HG02852 (cell line): ENCODE measurements at regions not wholly inside any gene's neighbourhood (a gene's known extent, or its start where the extent isn't known, plus 50 kb on each side); places are given as distances from the start of the nearest gene placed in this dataset.
"Not testable (repeated sequence)": the region's sequence is repeated elsewhere in the genome, so short reads cannot be mapped to it uniquely, and the experiment has no call there.

Experiments used
- ATAC-seq: cut with Tn5 transposase; IDR thresholded peaks from one replicate; pipeline ENCODE4 v1.9.1; 2021; ENCODE audit warnings: mild to moderate bottlenecking, moderate library complexity; ENCODE audit not compliant: unreplicated experiment

DNA sequence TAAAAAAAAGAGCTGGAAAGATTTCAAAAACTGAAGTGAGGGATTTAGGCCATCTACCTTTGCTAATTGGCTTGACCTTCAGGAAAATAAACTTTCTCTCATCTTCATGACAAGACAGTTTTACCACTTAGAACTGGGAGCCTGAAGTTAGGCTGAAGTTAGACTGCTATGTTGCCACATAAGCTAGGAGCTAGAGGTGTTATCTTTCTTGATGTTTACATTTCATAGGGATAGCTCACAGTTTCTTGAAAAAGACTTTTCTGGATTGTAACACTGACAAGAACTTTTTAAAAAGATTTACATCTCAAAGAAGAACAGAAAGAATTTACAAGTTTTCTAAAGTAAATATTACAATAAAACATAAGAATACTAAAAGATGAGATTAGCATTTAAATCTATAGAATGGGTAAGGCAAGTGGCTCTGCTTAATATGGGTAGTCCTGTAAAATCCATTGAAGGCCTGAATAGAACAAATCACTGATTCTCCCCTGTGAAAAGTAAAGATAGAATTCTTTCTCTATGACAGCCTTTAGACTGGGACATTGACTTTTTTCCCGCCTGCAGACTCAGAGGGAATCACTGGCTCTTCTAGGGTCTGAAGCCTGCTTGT is 1665.4 kb upstream of the CDH9 start:
- no peak for ATAC-seq

DNA sequence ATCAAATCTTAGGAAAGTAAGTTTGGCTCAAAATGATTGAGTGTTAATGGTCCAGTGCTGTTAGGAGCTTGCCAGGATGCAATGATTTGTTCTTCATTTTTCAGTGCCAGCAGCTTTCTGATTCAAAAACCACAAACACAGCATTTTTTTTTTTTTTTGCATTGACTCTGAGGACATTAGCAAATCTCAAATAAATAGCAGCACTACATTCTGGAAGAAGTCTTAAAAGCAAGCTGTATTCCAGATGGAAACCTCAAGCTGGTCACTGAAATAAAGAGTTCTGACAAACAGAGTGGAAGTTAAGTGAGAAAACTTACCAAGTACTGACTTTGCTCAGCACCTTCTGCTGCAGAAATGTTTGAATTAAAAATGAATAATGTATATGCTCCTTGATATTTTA is 1653.1 kb upstream of the CDH9 start:
- ATAC-seq: no peak

DNA sequence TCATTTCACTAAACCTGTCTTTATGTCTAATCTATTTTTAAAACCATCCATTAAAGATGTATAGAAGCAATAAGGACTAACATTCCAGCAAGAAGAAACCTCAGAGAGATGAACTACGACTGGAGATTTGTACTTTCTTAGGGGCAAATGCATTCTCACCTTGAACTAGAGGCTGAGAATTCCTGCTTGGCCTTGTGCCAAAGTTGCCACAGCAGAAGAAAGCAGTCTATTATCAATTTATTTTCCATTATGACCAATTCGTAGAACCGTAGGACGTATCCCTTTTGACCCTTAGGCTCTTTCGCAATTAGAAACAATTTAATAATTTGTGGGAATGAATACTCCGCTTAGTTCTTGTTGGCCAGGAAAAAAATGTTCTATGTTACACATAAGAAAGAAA is 1647.4 kb upstream of the CDH9 start:
- no peak for ATAC-seq

DNA sequence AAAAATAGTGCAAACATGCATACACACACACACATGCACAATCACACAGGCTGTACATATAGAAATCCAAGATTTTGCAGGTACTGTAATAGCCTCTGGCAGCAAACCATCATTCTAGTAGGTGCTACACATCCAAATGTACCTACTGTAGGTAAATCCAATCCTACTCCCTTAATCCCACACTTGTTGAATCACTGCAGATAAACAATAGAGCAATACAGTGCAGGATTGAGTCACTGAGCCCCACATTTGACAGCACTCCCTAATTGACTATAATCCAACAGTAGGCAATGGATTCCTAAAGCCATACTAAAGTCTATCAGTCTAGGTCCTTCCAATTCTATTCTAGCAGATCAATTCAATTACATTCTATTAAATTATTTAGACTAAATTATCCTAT is 1640.5 kb upstream of the CDH9 start:
- no peak for ATAC-seq

DNA sequence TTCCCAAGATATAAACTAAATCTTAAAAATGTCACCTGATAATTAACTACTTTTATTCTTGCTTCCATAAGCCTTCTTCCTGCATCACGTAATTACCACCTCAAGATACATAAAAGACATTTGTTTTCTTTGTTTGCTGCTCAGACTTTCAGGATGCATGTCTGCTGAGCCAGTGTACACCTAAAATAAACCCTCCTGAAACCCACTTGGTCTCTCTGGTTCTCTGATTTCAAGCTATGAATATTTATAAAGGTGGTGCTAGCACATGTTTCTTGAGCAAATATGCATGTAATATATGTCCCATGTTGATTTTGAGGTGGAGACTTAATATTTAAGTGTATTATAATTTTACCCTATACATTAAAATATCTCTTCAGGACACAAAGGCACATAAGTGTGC is 1627.7 kb upstream of the CDH9 start:
- no peak for ATAC-seq

DNA sequence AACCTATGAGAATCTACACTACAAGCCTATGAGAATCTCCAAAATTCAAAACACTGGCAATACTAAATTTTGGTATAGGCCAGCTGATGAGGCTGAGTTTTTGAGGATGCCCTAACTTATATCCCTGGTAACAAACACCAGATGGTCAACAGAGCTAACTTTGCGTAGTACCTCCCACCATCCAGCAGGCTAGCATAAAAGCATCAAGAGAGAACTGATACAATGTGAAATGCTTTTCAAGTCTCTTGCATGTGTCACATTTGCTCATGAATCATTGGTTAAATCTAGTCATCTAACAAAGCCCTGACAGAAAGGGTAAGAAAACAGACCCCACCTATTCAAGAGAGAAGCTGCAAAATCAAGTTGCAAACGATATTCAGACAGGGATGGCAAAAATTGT is 1609.7 kb upstream of the CDH9 start:
- no peak for ATAC-seq

DNA sequence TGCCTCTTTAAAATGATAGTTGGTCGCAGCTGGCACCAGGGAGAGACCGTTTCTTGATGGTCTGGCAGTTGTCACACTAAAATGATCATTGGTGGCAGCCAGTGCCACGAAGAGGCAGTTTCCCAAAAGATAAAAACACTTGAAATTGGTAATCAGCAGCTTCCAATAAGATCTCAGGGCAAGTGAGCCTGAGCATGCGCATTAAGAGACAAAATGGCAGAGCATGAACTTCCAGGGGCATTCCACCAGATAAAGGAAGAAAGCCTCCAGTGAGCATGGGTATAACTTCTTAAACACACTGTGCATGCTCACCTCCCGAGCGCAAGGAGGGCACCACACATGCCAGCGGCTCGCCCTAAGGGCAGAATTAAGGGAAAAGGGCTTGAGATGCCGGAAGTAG is 1594.2 kb upstream of the CDH9 start:
- no peak for ATAC-seq

DNA sequence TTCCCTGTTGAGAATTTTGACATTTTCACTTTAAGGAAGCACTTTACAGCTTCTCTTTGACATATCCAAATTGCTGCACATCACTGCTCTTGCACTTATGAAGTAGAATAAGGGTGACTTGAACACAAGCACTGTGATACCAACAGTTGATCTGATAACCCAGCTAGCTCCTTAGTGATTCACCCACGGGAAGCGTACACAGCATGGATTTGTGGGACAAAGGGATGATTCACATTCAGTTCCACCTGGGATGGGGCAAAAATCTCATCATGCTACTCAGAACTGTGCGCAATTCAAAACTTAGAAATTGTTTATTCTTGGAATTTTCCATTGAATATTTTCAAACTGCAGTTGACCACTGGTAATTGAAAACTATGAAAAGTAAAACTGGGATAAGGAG is 1565.5 kb upstream of the CDH9 start:
- no peak for ATAC-seq

DNA sequence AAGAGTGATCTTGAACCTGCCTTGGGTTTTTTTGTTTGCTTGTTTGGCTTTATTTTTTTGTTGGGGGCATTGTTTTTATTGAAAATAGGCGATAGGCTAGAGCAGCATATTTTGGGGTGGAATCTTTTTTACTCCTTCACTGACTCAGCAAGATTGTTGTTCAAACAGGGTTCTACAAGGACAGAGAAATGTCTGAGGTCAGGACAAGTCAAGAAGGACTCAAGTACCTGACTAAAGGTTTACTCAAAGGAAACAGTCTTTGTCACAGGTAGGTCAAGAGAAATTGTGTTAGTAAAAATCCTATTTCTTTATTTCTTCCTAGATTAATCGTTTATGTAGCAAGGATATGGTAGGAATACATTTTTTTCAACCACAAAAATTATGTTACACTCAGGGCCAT is 1564.0 kb upstream of the CDH9 start:
- no peak for ATAC-seq

DNA sequence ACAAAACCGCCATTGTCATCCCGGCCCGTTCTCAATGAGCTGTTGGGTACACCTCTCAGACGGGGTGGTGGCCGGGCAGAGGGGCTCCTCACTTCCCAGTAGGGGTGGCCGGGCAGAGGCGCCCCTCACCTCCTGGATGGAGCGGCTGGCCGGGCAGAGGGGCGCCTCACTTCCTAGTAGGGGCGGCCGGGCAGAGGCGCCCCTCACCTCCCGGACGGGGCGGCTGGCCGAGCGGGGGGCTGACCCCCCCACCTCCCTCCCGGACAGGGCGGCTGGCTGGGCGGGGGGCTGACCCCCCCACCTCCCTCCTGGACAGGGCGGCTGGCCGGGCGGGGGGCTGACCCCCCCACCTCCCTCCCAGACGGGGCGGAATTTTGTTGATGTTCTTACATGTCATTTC is 1558.3 kb upstream of the CDH9 start:
- ATAC-seq: not testable (repeated sequence)

DNA sequence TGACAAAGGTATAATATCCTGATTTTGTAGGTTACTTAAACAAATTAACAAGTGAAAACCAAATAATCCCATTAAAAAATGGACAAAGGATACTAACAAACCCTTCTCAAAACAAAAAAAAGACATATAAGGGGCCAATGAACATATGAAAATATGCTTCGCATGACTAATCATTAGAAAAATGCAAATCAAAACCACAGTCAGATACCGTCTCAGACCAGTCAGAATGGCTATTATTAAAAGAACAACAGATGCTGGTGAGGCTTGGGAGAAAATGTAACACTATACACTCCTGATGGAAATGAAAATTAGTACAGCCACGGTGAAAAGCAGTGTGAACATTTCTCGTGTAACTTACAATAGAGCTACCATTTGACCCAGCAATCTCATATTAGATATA is 1542.2 kb upstream of the CDH9 start:
- no peak for ATAC-seq

DNA sequence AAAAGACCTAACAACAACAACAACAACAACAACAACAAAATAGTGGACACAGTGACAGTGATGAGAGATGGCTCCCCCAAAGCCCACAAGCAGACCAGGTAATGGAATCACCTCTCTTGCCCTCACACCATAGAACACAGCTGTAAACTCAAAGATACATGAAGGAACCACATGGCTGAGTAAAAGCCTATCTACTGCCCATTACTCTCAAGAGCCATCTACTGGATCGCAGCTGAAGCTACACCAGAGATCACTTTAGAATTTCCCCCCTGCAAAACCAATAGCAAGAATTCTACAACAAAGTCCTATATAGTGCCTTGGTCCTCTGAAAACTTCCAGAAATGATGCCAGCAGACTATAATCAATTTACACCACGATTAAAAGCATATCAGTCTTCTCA is 1537.6 kb upstream of the CDH9 start:
- ATAC-seq: no peak

DNA sequence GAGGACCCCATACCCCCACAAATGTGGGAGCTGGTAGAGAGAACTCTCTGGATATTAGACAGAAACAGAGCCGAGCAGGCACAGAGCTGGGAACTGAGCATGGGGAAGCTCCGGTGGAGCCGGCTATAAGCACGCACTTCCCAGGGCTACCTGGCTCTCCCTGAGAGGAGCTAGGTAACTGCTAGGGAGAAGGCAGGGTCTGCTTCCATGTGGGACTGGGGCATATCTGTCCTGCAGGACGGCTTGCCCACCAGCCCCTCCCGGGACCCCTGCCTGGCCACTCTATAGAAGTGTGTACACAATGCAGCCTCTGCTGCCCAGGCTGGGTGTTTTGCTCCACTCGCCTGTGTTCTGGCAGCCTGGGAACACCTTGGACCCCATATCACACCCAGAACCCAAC is 1537.0 kb upstream of the CDH9 start:
- ATAC-seq: no peak

DNA sequence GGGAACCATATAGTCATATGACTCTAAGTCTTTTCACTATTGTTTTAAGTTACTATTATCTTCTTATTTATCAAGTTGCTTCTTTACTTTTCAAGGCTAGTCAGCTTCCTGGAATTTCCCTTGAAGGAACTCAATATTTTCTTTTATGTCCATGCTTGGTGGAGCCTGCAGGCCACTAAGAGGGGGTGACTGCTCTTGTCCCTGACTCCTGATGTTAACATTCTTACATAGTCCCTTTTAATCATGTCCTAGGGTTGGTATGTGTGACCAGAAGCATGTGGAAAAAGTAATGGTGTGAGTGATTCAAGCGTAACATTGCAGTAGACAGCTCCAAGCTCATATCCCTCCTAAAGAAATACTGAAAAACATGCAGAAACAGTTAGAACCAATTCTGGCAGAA is 1536.2 kb upstream of the CDH9 start:
- no peak for ATAC-seq

DNA sequence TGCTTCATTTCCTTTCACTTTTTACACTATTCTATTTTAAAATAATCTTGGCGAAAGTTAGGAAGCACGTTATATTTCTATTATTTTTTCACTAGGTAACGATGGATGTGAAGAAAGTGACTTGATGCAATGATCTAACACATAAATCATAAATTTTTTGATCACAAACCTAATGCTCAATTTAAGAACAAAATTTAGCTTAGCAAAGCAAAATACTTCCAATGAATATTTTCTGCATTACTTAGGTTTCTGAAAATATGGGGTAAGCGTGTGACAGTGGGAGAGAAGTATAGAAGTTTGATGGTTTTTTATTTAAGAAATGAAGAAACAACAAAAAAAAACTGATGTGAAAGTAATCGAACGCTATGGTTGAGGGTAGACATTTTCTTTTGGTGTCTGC is 1528.7 kb upstream of the CDH9 start:
- no peak for ATAC-seq

DNA sequence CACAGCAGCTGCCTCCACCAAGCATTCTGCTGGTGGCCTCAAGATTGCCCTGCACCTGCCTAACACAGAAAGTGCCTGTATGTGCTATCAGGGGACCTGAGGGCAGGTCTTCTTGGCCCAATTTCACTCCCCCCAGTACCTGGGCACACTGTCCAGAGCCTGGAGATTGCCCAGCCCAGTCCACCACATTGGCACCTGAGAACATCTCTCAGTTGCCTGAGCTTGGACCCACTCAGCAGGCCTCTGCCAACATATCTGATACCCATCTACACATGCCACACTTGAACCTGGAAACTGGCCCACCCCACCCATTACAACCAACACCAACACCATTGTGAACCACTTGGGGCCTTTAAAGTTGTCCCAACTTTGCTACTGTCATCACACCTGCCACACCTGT is 1523.1 kb upstream of the CDH9 start:
- ATAC-seq: no peak

DNA sequence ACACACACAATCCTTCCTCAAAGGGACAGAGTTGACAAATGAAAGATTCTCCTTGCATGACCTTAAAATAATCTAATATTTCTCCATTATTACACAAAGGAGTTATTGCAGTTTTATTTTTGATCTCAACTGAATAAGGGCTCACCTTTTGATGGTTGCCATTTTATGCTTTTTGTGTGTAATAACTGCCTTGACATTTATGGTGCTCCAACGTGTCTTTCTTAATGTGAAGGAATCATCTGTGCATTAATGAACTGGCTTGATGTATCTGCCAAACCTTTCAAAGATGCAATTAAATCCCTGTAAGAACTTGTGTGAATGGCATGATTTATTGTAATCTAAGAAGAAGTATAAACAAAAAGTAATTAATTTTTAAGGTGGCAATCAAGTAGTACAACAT is 1519.8 kb upstream of the CDH9 start:
- no peak for ATAC-seq

DNA sequence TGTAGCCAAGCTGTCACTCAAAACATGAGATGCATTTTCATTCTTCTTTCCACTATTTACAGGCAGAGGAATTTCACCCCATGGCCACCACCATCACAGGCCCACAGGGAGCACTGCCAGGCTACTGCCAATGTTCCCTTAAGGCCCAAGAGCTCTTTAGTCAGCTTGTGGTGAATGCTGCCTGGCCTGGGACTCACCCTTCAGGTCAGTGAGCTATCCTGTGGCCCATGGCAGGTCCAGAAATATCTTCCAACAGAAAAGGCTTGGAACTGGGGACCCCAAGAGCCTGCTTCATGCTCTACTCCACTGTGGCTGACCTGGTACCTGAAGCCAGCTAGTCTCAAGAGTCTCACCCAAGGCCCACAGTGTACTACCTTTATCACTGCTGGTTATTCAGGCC is 1518.7 kb upstream of the CDH9 start:
- ATAC-seq: no peak

DNA sequence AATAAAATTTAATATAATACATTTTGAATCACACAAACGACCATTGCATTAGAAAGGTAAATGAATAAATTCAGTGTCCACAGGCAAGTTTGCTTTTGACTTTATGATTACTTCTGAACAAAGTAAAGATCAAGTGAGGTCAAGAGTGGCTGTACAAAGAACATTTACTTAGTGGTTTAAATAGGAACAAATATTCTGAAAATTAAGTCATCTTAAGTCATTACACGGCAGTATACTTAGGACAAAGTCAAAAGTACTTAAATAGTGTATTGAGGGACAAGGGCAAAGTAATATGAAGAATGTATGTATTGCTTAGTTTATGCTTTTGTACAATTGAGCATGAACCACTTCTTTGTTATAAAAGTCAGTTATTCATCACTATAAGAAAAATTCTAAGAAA is 1511.2 kb upstream of the CDH9 start:
- no peak for ATAC-seq

DNA sequence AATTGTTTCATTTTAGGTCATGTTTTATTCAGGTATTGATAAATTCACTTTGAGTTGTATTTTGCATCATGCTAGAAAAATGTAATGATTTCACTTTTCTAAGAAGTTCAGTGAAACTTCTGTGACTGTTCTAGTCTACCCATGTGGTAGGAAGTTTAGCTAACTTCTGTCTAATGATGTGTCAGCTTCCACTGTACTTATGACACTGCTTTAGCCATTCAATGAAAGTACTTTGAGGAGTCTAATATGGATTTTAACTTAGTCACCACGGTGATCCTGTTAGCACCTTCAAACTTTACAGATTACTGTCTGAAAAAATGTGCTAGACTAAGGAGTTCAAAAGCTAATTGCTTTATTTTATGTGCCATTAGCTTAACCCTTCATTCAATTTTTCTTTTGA is 1510.5 kb upstream of the CDH9 start:
- no peak for ATAC-seq

DNA sequence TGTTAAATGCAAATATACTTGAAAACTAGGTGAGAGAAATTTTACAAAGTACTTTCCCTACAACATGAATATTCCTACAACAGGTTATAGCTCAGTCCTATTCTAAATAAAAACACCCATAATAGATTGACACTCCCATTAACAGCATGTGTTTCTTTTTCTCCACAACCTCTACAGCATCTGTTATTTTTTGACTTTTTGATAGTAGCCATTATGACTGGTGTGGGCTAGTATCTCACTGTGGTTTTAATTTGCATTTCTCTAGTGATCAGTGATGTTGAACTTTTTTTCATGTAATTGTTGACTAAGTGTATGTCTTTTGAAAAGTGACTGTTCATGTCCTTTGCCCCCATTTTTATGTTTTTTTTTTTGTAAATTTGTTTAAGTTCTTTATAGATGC is 1506.1 kb upstream of the CDH9 start:
- no peak for ATAC-seq

DNA sequence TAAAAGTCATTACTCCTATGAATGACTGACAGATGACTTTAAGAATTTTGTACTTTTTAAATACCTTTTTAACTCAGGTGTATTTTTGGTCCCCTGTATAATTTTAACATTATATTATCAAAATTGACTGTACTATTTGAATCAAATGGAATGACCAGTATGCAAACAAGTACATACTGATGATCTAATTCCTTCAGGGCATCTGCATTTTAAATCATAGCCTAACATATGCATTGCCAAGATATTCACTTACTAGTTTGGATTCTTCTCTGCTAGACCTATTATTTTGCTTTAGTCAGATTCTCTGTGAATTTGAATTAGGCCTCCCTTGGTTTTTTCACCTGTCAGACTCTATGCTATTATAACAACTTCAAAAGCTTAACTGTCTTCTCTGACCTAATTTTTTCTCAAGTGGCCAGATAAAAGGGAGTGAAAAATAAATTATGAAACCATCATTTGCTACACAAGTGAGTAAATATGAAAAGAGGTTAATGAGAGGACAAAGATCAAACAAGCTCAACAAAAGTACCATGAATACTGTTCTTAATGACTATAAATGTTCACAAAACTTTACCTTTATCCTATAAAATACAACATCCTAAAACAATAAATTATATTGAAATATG is 1505.2 kb upstream of the CDH9 start:
- no peak for ATAC-seq

DNA sequence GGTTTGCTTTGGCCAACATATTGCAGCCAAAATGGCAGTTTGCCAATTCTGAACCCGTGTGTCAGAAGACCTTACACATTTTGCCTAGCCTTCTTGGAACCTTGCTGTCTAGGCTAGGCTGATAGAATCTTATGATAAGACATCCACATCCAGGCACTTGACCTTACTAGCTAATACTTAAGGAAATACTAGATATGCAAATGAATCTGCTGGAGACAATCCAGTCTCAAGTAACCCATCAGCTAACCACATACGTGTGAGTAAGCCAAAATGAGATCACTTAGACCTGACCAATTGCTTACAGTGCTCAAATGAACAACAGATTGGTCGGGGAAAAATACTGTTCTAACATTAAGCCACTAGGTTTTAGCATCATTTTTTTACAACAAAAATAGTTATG is 1504.6 kb upstream of the CDH9 start:
- no peak for ATAC-seq
